Endodermal cell (in vitro differentiated cells): ENCODE measurements at regions not wholly inside any gene's neighbourhood (a gene's known extent, or its start where the extent isn't known, plus 50 kb on each side); places are given as distances from the start of the nearest gene placed in this dataset.

Experiments
- DNase-seq: peaks from one replicate; pipeline ENCODE4 v3.0.0-alpha.2; 2017
- H3K27ac ChIP-seq: 2 replicates; pipeline ENCODE4 v1.5.1; 2013; ENCODE audit warnings: mild to moderate bottlenecking, low read depth, low read length, moderate library complexity
- H3K27me3 ChIP-seq: 2 replicates; pipeline ENCODE4 v1.6.1; 2013; ENCODE audit warnings: mild to moderate bottlenecking, low read length, moderate library complexity; ENCODE audit not compliant: insufficient read depth, control insufficient read depth, poor library complexity, severe bottlenecking
- H3K36me3 ChIP-seq: 2 replicates; pipeline ENCODE4 v1.7.0; 2013; ENCODE audit warnings: mild to moderate bottlenecking, low read length, moderate library complexity; ENCODE audit not compliant: control insufficient read depth, insufficient read depth
- H3K4me1 ChIP-seq: one replicate; pipeline ENCODE4 v1.7.0; 2013; ENCODE audit warnings: low read length; ENCODE audit not compliant: control insufficient read depth, insufficient read depth
- H3K4me3 ChIP-seq: 2 replicates; pipeline ENCODE4 v1.5.1; 2013; ENCODE audit warnings: mild to moderate bottlenecking, low read length, moderate library complexity
- H3K9ac ChIP-seq: 2 replicates; pipeline ENCODE4 v1.6.1; 2013; ENCODE audit warnings: mild to moderate bottlenecking, low read length, moderate library complexity; ENCODE audit not compliant: poor library complexity, severe bottlenecking; ENCODE audit errors: extremely low read depth
- H3K9me3 ChIP-seq: 2 replicates; pipeline ENCODE4 v1.6.1; 2013; ENCODE audit warnings: mild to moderate bottlenecking, low read length, moderate library complexity; ENCODE audit not compliant: control insufficient read depth
- H3K27ac Mint-ChIP-seq: 2 replicates; pipeline ENCODE4 v1.8.0; 2020; ENCODE audit warnings: mixed read lengths
- H3K27me3 Mint-ChIP-seq: 2 replicates; pipeline ENCODE4 v1.8.0; 2021; ENCODE audit warnings: mild to moderate bottlenecking, mixed read lengths; ENCODE audit not compliant: insufficient read depth
- H3K36me3 Mint-ChIP-seq: 2 replicates; pipeline ENCODE4 v1.8.0; 2020; ENCODE audit warnings: low read depth, mixed read lengths
- H3K4me1 Mint-ChIP-seq: 2 replicates; pipeline ENCODE4 v1.8.0; 2020; ENCODE audit warnings: mixed read lengths
- H3K4me3 Mint-ChIP-seq: 2 replicates; pipeline ENCODE4 v1.8.0; 2020; ENCODE audit warnings: mild to moderate bottlenecking, moderate library complexity, mixed read lengths
- H3K9me3 Mint-ChIP-seq: 2 replicates; pipeline ENCODE4 v1.8.0; 2020; ENCODE audit warnings: mild to moderate bottlenecking, mixed read lengths
- CTCF ChIP-seq: fragments of 200-600 bp; sonication (generic); conservative IDR thresholded peaks from 2 replicates; pipeline ENCODE4 v1.5.0; 2021; ENCODE audit warnings: antibody characterized with exemption, mild to moderate bottlenecking
- WGBS, 2 experiments: methylation state at CpG; one replicate each; pipeline versions ENCODE4 v1.1.5 to v1.1.7; 2013; ENCODE audit warnings: missing lambda C conversion rate in 2 of 2, mixed read lengths in 1 of 2; ENCODE audit not compliant: insufficient coverage in 1 of 2, insufficient read length in 1 of 2; 5-methylcytosine and 5-hydroxymethylcytosine counted together

GRCh38 chr11:23232652-23233051, 372.4 kb upstream of the CCDC179 start:
- TF ChIP-seq CTCF, result no peak
- Mint-ChIP-seq H3K27me3 (no peaks in the 10 kb centered on the region), H3K4me1 (peaks cover 1% of the 10 kb centered on the region), H3K36me3 (no peaks in the 10 kb centered on the region), H3K27ac (no peak overlapping the region), H3K9me3 (no peaks in the 10 kb centered on the region), H3K4me3 (no peak overlapping the region)
- no peak for DNase-seq
- H3K27me3 ChIP-seq, result no peaks in the 10 kb centered on the region
- no peak overlapping the region for H3K4me3 ChIP-seq
- H3K27ac ChIP-seq, result no peak overlapping the region
- no peaks in the 10 kb centered on the region for H3K36me3 ChIP-seq
- H3K9ac ChIP-seq, result no peak overlapping the region
- no peaks in the 10 kb centered on the region for H3K4me1 ChIP-seq
- no peaks in the 10 kb centered on the region for H3K9me3 ChIP-seq

- no peaks in the 10 kb centered on the region for H3K27me3 Mint-ChIP-seq
- no peaks in the 10 kb centered on the region for H3K36me3 Mint-ChIP-seq
- peaks cover 3% of the 10 kb centered on the region for H3K4me1 Mint-ChIP-seq
- Histone ChIP-seq H3K27me3 (no peaks in the 10 kb centered on the region), H3K27ac (no peak overlapping the region), H3K9me3 (no peaks in the 10 kb centered on the region), H3K4me1 (no peaks in the 10 kb centered on the region), H3K9ac (no peak overlapping the region), H3K4me3 (no peak overlapping the region), H3K36me3 (no peaks in the 10 kb centered on the region)
- TF ChIP-seq CTCF, result no peak
- 78 to 96% methylated on average over 1 to 3 of the region's 3 CpGs for WGBS, 2 experiments
- DNase-seq, result no peak
- no peak overlapping the region for H3K27ac Mint-ChIP-seq
- H3K9me3 Mint-ChIP-seq, result no peaks in the 10 kb centered on the region
- H3K4me3 Mint-ChIP-seq, result no peak overlapping the region
Measured at GRCh38 chr11:23233075-23233474, 372.8 kb upstream of the CCDC179 start.

- Histone ChIP-seq H3K4me1 (no peaks in the 10 kb centered on the region), H3K27ac (no peak overlapping the region), H3K27me3 (no peaks in the 10 kb centered on the region), H3K4me3 (no peak overlapping the region), H3K36me3 (no peaks in the 10 kb centered on the region), H3K9me3 (no peaks in the 10 kb centered on the region), H3K9ac (no peak overlapping the region)
- no peak overlapping the region for H3K27ac Mint-ChIP-seq
- no peaks in the 10 kb centered on the region for H3K27me3 Mint-ChIP-seq
- 86% methylated on average over 1 of the region's 2 CpGs; no CpG with 5 or more reads in 1 of the 2 experiments for WGBS, 2 experiments
- H3K36me3 Mint-ChIP-seq, result no peaks in the 10 kb centered on the region
- TF ChIP-seq CTCF, result no peak
- H3K4me1 Mint-ChIP-seq, result peaks cover 3% of the 10 kb centered on the region
- no peak overlapping the region for H3K4me3 Mint-ChIP-seq
- H3K9me3 Mint-ChIP-seq, result no peaks in the 10 kb centered on the region
- no peak for DNase-seq
Measured at GRCh38 chr11:23236826-23237555, 376.7 kb upstream of the CCDC179 start.
